GM06990 (cell line): ENCODE measurements at regions not wholly inside any gene's neighbourhood (a gene's known extent, or its start where the extent isn't known, plus 50 kb on each side); places are given as distances from the start of the nearest gene placed in this dataset.

ENCODE experiments used
- DNase-seq: peaks from one replicate; pipeline ENCODE4 v3.0.0-alpha.2; 2011; ENCODE audit not compliant: insufficient read length; ENCODE audit errors: extremely low read depth
- H3K27me3 ChIP-seq: replicated peaks from 2 replicates; pipeline ENCODE4 v1.6.0; 2011; ENCODE audit warnings: low read length; ENCODE audit not compliant: control insufficient read depth, insufficient read depth
- H3K36me3 ChIP-seq: 2 replicates; pipeline ENCODE4 v1.5.1; 2011; ENCODE audit warnings: low read length; ENCODE audit not compliant: control insufficient read depth, insufficient read depth
- H3K4me3 ChIP-seq: replicated peaks from 2 replicates; pipeline ENCODE4 v1.5.1; 2011; ENCODE audit warnings: low read depth, mild to moderate bottlenecking, control low read depth, low read length
- TF ChIP-seq, protein P1 (sequence below): IDR thresholded peaks from 2 replicates; pipeline ENCODE4 v1.5.1; 2011; ENCODE audit warnings: low read length, control low read depth, mild to moderate bottlenecking, inconsistent platforms; ENCODE audit not compliant: insufficient read depth, poor library complexity, severe bottlenecking

DNA sequence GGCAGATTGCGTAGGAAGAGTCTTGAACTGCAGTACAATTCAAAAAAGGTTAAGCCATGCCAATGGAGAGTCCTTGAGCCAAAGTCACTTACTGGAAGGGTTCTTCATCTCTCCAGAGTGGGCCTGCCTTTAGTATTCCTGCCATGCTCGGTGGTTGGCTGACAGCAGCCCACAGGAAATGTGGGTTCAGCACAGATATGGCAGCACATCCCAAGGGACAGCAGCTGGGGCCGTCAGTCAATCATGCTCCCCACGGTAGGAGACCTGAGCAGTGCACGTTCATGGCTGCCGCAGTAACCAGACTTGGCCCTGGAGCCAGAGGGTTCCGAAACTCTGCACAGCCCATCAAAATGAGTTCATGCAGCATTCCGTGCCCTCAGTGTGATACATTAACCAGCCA is 63.6 kb upstream of the SIRPA start:
- Histone ChIP-seq H3K36me3 (no peaks in the 10 kb centered on the region), H3K4me3 (no peak overlapping the region), H3K27me3 (no peaks in the 10 kb centered on the region)
- TF ChIP-seq, protein P1, sequence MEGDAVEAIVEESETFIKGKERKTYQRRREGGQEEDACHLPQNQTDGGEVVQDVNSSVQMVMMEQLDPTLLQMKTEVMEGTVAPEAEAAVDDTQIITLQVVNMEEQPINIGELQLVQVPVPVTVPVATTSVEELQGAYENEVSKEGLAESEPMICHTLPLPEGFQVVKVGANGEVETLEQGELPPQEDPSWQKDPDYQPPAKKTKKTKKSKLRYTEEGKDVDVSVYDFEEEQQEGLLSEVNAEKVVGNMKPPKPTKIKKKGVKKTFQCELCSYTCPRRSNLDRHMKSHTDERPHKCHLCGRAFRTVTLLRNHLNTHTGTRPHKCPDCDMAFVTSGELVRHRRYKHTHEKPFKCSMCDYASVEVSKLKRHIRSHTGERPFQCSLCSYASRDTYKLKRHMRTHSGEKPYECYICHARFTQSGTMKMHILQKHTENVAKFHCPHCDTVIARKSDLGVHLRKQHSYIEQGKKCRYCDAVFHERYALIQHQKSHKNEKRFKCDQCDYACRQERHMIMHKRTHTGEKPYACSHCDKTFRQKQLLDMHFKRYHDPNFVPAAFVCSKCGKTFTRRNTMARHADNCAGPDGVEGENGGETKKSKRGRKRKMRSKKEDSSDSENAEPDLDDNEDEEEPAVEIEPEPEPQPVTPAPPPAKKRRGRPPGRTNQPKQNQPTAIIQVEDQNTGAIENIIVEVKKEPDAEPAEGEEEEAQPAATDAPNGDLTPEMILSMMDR: no peak
- DNase-seq: no peak

DNA sequence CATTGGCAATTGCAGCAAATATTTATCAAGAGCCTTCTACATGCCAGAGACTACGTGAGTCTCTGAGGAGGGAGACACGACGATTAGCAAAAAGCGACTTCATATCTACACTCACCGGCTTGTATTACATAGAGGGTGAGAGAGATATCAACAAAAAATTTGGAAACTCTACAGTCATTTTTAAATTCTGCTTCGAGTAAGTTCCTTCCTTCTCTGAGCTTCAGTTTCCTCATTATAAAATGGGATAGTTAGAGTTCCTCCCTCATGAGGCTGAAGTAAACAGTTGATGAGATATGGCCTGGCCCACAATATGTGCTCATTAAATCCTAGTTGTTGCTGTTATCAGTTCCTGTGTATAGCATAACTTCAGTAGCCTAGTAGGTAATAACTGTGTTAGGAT is 64.1 kb upstream of the SIRPA start:
- TF ChIP-seq, protein P1: no peak
- no peak for DNase-seq
- Histone ChIP-seq H3K4me3 (no peak overlapping the region), H3K36me3 (no peaks in the 10 kb centered on the region), H3K27me3 (no peaks in the 10 kb centered on the region)

DNA sequence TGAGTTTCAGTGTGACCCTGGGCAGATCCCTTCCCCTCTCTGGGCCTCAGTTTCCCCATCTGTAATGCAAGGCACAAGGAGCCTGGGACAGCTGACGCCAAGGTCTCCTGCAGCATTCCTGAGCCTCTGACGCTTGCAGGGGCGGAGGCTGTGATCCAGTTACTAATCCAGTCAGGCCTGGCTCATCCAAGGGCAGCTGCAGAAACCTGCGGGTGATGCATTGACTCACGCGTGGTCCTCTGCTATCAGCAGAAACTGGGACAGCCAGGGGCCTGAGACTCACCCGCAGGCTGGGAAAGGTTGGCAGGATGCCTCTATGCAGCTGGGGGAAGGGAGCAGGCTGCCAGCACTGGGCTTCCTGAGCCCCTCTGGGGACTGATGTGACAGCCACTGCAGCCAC is 65.0 kb upstream of the SIRPA start:
- DNase-seq: no peak
- TF ChIP-seq, protein P1: no peak
- H3K27me3 ChIP-seq: no peaks in the 10 kb centered on the region; the same call in 1 of the 2 replicates

GRCh38 chr20:1829531-1829930 is 65.7 kb upstream of the SIRPA start:
- Histone ChIP-seq H3K36me3 (no peaks in the 10 kb centered on the region), H3K4me3 (no peak overlapping the region), H3K27me3 (no peaks in the 10 kb centered on the region; the same call in 1 of the 2 replicates)
- TF ChIP-seq, protein P1: no peak
- DNase-seq: no peak

More for the DNA sequence above, 65.0 kb upstream of the SIRPA start:
- H3K36me3 ChIP-seq: no peaks in the 10 kb centered on the region
- H3K4me3 ChIP-seq: no peak overlapping the region

- Histone ChIP-seq H3K27me3 (no peaks in the 10 kb centered on the region; the same call in 1 of the 2 replicates), H3K36me3 (no peaks in the 10 kb centered on the region), H3K4me3 (no peak overlapping the region)
- TF ChIP-seq, protein P1: no peak
- no peak for DNase-seq
Measured at GRCh38 chr20:1828786-1829131, 66.4 kb upstream of the SIRPA start.
